H54 (cell line): ENCODE measurements at regions not wholly inside any gene's neighbourhood (a gene's known extent, or its start where the extent isn't known, plus 50 kb on each side); places are given as distances from the start of the nearest gene placed in this dataset.

Experiments used
- DNase-seq: peaks from one replicate; pipeline ENCODE4 v3.0.0; 2011; ENCODE audit warnings: low spot score, mixed read lengths; ENCODE audit not compliant: insufficient read length
- FAIRE-seq: peaks from 3 replicates; lab custom pipeline; 2011; peaks lifted over from hg19 to GRCh38; lab: Jason Lieb, UNC
- POLR2A ChIP-seq: IDR thresholded peaks from 2 replicates; pipeline ENCODE4 v1.6.1; 2011; ENCODE audit warnings: low read depth, mild to moderate bottlenecking, low read length

DNA sequence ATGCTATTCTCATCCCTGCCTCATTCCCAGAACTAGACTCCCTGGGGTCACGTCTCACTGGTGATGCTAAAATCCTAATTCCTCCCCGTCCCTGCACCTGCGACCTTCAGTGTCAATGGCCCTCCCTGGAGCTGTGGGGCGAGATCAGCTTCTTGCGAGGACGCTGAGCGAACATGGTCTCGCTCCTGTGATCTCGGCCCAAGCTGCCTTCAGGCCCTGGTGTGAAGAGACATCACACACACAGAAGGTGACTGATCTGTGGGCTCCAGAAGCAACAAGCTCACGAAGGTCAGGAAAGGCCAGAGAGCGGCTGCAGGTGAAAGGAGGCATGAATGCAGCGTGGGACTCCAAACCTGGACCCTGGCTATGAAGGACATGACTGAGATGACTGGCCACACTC, 139.5 kb upstream of the CST7 start:
- FAIRE-seq (no peak), DNase-seq (no peak)
- no peak for TF ChIP-seq POLR2A

DNA sequence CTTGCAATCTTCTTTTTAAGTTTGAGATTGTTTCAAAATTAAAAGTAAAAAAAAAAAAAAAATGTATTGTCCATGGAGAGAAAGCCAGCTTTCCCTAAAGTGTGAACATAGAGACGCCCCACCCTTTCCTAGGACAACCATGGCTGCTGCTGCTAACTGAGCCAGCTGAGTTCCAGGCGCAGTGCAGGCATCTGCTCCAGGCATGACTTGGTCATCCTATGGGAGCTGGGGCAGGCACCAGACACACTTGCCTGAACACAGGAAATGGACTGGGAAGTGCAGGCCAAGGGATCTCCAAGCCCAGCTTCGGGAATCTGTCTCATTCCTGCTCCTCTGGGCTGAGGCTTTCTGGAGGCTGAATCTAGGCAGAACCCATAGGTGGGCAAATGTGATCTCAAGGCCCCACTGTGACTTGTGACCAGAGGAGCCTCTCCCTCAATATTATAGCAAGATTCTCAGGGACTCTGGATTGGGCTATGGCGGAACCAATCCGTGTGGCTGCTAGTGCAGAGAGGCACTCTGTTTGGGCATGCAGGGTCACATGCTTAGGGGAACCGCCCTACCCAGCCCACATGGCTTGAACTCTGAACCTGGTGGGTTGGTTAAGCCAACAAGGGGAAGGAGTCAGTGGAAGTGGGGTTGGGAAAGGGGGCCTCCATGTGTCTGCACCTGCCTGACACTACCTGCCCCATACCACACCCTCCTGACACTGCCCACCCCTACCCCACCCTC, 138.2 kb upstream of the CST7 start:
- no peak for TF ChIP-seq POLR2A
- FAIRE-seq (no peak), DNase-seq (no peak)

DNA sequence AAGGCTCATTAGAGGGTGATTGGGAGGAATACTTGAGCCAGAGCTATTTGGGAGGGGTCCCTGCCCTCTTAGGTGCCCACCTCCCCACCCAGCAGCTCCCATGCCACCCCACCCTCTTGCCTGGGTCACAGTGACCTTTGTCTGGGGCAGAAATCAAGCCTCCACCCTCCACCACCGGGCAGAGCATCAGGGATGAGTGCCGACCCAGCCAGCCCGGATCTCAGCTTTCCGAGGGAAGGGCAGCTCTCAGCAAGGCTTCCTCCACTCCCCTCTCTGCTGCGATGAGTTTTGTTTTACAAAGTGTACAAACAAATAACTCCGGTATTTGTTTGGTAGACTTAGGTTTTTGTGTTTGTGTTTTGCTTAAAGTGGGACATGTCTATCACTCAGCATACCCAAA, 136.7 kb upstream of the CST7 start:
- FAIRE-seq = no peak

DNA sequence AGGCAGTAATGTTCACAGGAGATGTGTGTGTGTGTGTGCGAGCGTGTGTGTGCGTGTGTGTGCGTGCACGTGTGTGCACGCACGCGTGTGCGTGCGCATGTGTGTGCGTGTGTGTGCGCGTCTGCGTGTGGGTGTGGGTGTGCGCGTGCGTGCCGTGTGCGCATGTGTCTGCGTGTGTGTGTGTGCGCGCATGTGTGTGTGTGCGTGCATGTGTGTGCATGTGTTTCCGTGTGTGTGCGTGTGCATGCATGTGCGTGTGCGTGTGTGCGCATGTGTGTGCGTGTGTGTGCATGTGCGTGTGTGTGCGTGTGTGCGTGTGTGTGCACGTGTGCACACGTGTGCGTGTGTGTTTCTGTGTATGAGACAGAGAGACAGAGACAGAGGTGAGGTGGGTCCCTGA, 136.0 kb upstream of the CST7 start:
- no peak for FAIRE-seq
- no peak for DNase-seq
- no peak for TF ChIP-seq POLR2A

More for the DNA sequence above, 136.7 kb upstream of the CST7 start:
- no peak for TF ChIP-seq POLR2A
- DNase-seq = no peak

DNA sequence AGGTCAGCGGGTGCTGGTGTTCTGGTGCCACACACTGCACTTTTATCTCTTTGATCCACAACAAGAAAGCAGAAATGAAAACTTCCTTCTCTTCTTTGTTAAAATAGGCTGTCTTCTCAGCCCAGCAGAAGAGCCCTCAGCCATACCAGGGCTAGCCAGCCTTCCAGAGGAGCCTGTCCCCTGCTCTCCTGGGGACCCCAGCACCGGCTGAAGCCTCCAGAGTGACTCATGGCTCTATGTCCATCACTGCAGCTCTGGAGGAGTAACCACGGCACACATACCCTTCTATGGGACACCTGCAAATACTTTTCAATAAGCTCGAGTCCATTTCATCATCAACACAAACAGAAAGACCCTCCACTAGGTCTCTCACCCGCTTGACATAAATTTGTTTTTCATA, 135.6 kb upstream of the CST7 start:
- FAIRE-seq = no peak
- DNase-seq = no peak
- TF ChIP-seq POLR2A = no peak

DNA sequence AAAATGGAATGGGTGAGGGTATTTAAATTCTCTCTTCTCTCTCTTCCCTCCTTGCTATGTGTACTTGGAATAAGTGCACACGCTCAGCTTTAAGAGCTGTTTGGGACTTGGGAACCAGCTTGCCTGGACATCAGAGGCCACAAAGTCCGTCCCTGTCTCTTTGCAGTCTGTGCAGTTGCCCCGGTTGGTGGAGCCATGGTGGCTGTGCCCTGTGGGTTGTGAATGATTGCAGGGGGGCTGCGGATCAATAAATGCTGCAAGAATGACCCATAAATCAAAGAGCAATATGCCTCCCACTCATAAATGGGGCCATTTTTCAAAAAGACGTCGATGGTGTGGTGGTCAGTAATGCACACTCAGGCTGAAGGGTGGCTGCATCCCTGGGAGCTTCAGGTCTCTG, 135.1 kb upstream of the CST7 start:
- TF ChIP-seq POLR2A = no peak
- no peak for FAIRE-seq
- no peak for DNase-seq

DNA sequence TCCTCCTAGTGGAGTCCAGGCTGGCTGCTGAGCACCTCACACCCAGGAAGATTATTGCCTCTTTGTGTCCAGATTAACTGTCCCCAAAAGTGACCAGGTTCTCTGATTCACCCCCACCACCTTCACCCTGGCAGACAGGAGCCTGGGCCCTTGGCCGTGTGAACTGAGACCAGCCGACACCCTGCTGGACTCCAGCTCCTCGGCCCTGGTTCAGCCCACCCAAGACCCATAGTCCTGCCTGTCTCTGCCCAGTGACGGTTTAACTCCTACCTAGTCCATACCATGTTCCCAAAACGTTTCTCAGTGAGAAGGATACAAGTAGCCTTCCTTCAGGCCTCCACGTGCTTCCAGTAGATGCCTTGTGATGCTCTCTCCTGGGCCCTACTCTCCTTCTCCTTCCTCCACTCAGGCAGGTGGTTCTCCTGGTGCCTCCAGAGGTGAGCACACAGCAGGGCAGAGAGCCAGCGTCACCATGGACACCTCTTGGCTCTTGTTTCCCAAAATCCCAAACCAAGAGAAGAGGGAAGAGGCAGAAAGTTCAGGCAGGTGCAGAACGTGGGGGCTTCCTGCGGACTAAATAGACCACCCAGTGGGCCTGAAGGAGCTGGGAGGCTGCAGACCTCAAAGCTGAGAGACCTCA, 134.4 kb upstream of the CST7 start:
- TF ChIP-seq POLR2A = no peak
- no peak for FAIRE-seq
- no peak for DNase-seq

DNA sequence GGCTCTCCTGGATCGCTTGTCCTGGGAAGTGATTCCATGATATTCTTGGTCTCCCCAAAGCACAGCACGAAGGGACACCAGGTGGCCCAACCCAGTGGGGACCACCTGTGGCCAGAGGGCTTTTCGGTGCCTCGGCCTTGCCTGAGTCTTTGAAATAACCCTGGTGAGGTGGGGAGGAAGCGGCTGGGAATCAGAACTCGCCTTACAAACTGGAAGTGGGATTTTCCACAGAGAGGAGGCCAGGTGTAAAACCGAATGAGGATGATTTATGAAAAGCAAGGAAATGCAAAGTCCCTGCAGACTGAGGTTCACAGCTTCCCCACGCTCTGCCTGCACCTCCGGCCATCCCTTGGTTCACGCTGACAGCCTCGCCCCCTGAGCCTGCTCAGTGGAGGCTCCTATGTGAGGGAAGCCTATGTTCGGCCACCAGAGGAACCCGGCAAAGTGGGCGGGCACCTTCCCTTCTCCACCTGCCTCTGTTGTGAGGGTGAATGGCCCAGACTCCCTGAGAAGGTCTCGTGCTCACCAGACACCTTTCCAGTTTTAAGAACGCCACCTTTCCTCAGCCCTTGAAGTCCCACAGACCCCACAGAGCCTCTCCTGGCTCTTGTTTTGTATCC, 133.8 kb upstream of the CST7 start:
- FAIRE-seq (no peak), DNase-seq (no peak)
- no peak for TF ChIP-seq POLR2A

DNA sequence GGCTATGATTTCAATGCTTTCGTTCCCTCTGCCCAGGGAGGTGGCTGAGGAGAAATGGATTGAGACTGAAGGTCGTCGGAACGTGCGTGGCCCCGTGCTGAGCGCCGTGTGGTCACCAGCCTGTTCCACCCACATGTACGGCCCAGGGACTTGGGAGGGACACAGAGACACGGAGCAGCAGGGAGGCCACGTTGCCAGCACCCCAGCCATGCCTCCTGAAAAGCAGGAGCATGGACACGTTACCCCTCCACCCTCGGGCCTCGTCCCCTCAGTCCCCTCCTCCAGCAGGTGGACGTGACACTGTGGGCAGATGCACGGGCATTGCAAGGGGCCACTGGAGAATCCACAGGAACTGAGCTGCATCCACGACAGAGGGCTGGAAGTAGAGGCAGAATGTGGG, 133.1 kb upstream of the CST7 start:
- DNase-seq (no peak), FAIRE-seq (no peak)
- no peak for TF ChIP-seq POLR2A

DNA sequence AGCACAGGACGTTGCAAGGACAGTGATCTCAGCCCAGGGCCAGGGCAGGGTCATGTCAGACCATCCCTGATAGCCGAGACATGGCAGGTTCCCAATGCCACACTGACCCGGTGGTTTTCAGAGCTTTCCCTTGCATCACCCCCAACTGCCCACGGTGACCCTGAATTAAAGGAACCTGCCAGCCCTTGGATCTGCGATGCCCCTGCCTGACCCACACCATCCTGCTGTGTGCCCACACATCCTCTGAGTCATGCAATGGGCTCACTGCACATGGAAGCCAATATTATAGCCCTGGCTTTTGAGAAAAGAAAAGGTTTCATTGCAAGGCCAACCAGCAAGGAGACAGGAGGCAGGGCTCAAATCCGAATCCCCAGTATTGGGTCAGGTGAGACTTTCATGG, 132.6 kb upstream of the CST7 start:
- no peak for TF ChIP-seq POLR2A
- FAIRE-seq = no peak
- peak; percentile 20 for DNase-seq

DNA sequence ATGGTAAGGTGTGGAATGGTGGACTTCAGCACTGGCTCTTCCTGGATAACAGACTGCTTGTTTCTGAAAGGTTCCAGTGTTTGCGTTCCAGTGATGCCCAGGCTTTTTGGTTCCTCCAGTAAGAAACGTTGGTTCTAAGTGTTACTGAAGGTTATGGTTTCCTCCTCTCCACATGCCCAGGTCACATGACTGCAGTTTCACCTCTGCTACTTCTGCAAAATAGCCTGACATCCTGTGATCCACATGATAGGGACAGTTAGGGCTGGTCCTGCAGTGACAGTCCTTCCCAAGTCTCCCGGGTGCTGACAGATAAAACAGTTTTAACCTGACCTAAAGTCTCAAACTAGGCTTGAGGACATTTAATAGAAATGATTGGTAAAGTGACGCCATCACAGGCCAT, 132.2 kb upstream of the CST7 start:
- FAIRE-seq = no peak
- no peak for DNase-seq
- TF ChIP-seq POLR2A = no peak

DNA sequence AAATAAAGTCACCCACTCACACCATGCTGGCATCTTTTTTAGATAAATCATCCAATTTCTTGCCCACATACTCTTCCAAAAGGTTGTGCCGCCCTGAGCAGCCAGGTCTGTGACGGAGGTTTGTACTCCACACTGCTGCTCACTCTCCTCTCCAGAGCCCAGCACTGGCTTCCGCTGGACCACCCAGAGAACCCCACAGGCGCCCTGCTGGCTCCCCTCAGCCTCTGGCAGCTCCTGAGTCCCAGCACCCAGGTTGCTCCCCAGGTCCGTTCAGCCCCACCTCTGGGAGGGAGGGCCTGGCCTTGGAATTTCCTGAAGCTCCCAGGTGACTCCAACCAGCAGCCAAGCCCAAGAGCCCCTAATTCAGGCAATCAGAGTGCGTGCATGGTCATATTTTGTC, 131.7 kb upstream of the CST7 start:
- TF ChIP-seq POLR2A = no peak
- FAIRE-seq (no peak), DNase-seq (no peak)

DNA sequence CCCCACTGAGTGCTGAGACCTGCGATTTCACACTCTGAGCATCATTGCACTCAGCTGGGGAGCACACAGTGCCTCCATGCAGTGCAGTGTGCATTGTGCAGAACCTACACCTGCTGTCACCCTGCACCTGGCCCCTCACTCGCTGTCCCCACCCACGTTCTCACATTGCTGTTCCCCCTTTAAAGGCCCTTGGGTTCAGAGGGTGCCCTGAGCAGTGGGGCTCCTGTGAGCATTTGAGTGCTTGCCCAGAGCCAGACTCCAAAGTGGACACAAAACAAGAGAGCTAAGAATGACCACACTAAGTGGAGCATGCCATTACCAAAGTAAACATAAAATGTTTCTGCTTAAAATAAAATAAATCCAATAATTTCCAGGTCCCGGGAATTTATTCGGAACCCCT, 131.0 kb upstream of the CST7 start:
- no peak for TF ChIP-seq POLR2A
- no peak for DNase-seq
- no peak for FAIRE-seq

DNA sequence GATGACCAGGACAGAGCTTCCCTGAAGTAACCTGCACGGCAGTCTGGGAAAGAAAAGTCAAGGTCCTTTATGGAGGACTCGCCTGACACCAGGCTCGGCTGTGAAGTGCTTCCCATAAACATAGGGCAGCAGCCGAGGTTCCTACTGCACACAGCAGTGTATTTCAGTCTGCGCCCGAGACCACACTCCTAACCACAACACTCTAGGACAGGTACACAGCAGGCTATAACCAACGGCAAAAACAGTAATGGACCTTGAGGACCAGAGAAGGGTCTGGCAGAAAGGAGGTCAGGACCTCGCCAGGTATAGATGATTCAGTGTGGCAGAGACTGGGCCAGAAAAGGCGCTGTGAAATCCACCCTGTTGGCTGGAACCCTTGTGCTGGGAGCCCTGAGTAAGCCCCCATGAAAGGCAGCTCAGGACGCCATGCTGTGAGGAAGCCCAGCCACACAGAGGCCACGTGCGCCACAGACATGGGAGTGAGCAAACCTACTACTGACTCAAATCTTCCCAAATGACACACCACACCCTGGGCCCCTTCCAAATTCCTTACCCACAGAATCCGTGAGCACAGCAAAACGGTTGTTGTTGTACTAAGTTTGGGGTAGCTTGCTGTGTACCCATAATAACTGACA, 129.6 kb upstream of the CST7 start:
- no peak for TF ChIP-seq POLR2A
- DNase-seq = no peak
- FAIRE-seq = no peak
